ENCODE measurements at regions not wholly inside any gene's neighbourhood (a gene's known extent, or its start where the extent isn't known, plus 50 kb on each side); places are given as distances from the start of the nearest gene placed in this dataset.

GRCh38 chr2:12052796-12053195, 306.4 kb downstream of the LPIN1 start:
- Mint-ChIP-seq H3K9me3 (ENCODE audit: insufficient read depth) (no peaks in the 10 kb centered on the region), H3K27me3 (no peaks in the 10 kb centered on the region), H3K4me3 (peak overlapping the region; percentile 15), H3K4me1 (peaks cover 75% of the 10 kb centered on the region), H3K27ac (peak overlapping the region; percentile 17)
- Histone ChIP-seq H3K4me2 (replicated peaks; ENCODE audit: low read depth, low read length, poor library complexity, severe bottlenecking) (no peak overlapping the region), H2AFZ (ENCODE audit: insufficient read depth, low read depth, low read length, poor library complexity, severe bottlenecking) (no peak overlapping the region), H3K27me3 (replicated peaks in 1 of 4; ENCODE audit: control extremely low read depth in 1 of 4, control insufficient read depth in 3 of 4, insufficient read depth in 4 of 4, low read length in 3 of 4) (no peaks in the 10 kb centered on the region), H3K9me3 (ENCODE audit: control extremely low read depth in 1 of 3, control insufficient read depth in 2 of 3, insufficient read depth in 1 of 3, low read length in 2 of 3) (no peaks in the 10 kb centered on the region), H3K36me3 (replicated peaks in 1 of 2; ENCODE audit: control extremely low read depth in 1 of 2, control insufficient read depth in 1 of 2, extremely low read depth in 1 of 2, insufficient read depth in 2 of 2, low read length in 1 of 2) (no peaks in the 10 kb centered on the region), H3K9ac (ENCODE audit: low read length) (no peak overlapping the region), H3K79me2 (ENCODE audit: control insufficient read depth, insufficient read depth, low read length) (no peaks in the 10 kb centered on the region), H3K4me3 (ENCODE audit: control extremely low read depth in 1 of 5, extremely low read depth in 1 of 5, insufficient read depth in 1 of 5, low read depth in 2 of 5, low read length in 4 of 5) (no peak overlapping the region), H3K27ac (ENCODE audit: low read length in 2 of 2) (no peak overlapping the region), H4K20me1 (ENCODE audit: control insufficient read depth, insufficient read depth, low read length, poor library complexity, severe bottlenecking) (no peaks in the 10 kb centered on the region), H3K4me1 (ENCODE audit: control insufficient read depth in 2 of 2, insufficient read depth in 2 of 2, low read length in 2 of 2) (peaks cover 60 to 67% of the 10 kb centered on the region in 2 donors)
- no CpG with 5 or more reads among the region's 3 CpGs for WGBS (ENCODE audit: insufficient coverage)
- ATAC-seq (ENCODE audit: low read depth): no peak
- TF ChIP-seq EZH2 (IDR thresholded peaks at IDR 0.05; ENCODE audit: borderline replicate concordance, insufficient read depth, low read depth, low read length, poor library complexity, severe bottlenecking): no peak
- ChIA-PET CTCF (interaction anchor here (0.7 kb wide), 1 partner anchor 21 kb away, joined by 3 read pairs; no protein-coding TSS in a partner anchor), POLR2A (no interaction called here)
- DNase-seq: no peak
- intact Hi-C loops (cut with micrococcal nuclease): loop anchor here (1.0 to 10.0 kb wide), 2 partner anchors 7 to 48 kb away; no protein-coding TSS in a partner anchor

GRCh38 chr2:12054956-12055618, 308.7 kb downstream of the LPIN1 start:
- H3K27ac ChIP-seq (ENCODE audit: low read length in 2 of 2): no peak overlapping the region
- no peak for TF ChIP-seq EZH2 (IDR thresholded peaks at IDR 0.05; ENCODE audit: borderline replicate concordance, insufficient read depth, low read depth, low read length, poor library complexity, severe bottlenecking)
- no peak for TF ChIP-seq CTCF (IDR thresholded peaks at IDR 0.05)
- Mint-ChIP-seq H3K4me1 (peaks cover 77% of the 10 kb centered on the region), H3K27me3 (no peaks in the 10 kb centered on the region), H3K4me3 (no peak overlapping the region), H3K9me3 (ENCODE audit: insufficient read depth) (no peaks in the 10 kb centered on the region), H3K27ac (no peak overlapping the region)
- H3K79me2 ChIP-seq (ENCODE audit: control insufficient read depth, insufficient read depth, low read length): no peaks in the 10 kb centered on the region
- no peak overlapping the region for H3K4me2 ChIP-seq (replicated peaks; ENCODE audit: low read depth, low read length, poor library complexity, severe bottlenecking)
- H3K4me3 ChIP-seq (ENCODE audit: control extremely low read depth in 1 of 5, extremely low read depth in 1 of 5, insufficient read depth in 1 of 5, low read depth in 2 of 5, low read length in 4 of 5): no peak overlapping the region
- 100% methylated on average over 1 of the region's 3 CpGs for WGBS (ENCODE audit: insufficient coverage)
- intact Hi-C loops (cut with micrococcal nuclease): loop anchor here (10.0 kb wide), 1 partner anchor 50 kb away; no protein-coding TSS in a partner anchor
- H3K9me3 ChIP-seq (ENCODE audit: control extremely low read depth in 1 of 3, control insufficient read depth in 2 of 3, insufficient read depth in 1 of 3, low read length in 2 of 3): no peaks in the 10 kb centered on the region
- no peaks in the 10 kb centered on the region for H3K27me3 ChIP-seq (replicated peaks in 1 of 4; ENCODE audit: control extremely low read depth in 1 of 4, control insufficient read depth in 3 of 4, insufficient read depth in 4 of 4, low read length in 3 of 4)
- ATAC-seq (ENCODE audit: low read depth) (no peak), DNase-seq (no peak)
- no peaks in the 10 kb centered on the region for H4K20me1 ChIP-seq (ENCODE audit: control insufficient read depth, insufficient read depth, low read length, poor library complexity, severe bottlenecking)
- POLR2A ChIA-PET: no interaction called here
- peaks cover 60 to 67% of the 10 kb centered on the region in 2 donors for H3K4me1 ChIP-seq (ENCODE audit: control insufficient read depth in 2 of 2, insufficient read depth in 2 of 2, low read length in 2 of 2)
- CTCF ChIA-PET: interaction anchor here (1.0 kb wide), 1 partner anchor 12 kb away, joined by 3 read pairs; no protein-coding TSS in a partner anchor
- H3K36me3 ChIP-seq (replicated peaks in 1 of 2; ENCODE audit: control extremely low read depth in 1 of 2, control insufficient read depth in 1 of 2, extremely low read depth in 1 of 2, insufficient read depth in 2 of 2, low read length in 1 of 2): no peaks in the 10 kb centered on the region
- no peak overlapping the region for H3K9ac ChIP-seq (ENCODE audit: low read length)
- no peak overlapping the region for H2AFZ ChIP-seq (ENCODE audit: insufficient read depth, low read depth, low read length, poor library complexity, severe bottlenecking)

Measured in B cell (primary cell).